LHCN-M2 (cell line): ENCODE measurements at regions not wholly inside any gene's neighbourhood (a gene's known extent, or its start where the extent isn't known, plus 50 kb on each side); places are given as distances from the start of the nearest gene placed in this dataset.
"Not testable (repeated sequence)": the region's sequence is repeated elsewhere in the genome, so short reads cannot be mapped to it uniquely, and the experiment has no call there.

Source experiments
- DNase-seq: peaks from one replicate; pipeline ENCODE4 v3.0.0-alpha.2; 2012; ENCODE audit warnings: low read depth

DNA sequence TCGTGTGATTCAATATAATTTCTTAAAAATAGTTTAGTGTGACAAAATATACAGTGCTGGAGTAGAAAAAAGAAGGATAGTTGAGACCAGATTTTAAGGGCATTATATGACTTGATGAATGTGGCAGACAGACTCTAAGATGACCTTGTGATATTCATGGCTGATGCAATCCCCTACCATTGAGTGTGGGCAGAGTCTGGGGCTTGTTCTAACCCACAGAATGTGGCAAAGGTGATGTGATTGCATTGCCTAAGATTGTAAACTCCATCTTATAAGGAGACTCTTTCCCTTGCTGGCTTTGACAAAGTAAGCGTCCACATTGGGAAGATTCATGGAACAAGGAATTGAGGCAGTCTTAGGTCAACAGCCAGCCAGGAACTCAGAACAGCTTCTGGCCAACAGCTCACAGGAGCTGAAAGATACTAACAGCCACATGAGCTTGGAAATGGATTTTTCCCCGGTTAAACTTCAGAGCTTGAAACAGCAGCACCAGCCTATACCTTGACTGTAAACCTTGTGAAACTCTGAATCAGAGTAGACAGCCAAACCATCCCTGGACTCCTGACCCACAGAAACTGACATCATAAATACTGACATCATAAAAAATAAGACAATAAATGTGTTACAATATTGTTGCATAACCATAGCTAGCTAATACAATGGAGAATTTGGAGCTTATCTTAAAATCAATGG, 864.5 kb downstream of the TTLL7 start:
- not testable (repeated sequence) for DNase-seq

DNA sequence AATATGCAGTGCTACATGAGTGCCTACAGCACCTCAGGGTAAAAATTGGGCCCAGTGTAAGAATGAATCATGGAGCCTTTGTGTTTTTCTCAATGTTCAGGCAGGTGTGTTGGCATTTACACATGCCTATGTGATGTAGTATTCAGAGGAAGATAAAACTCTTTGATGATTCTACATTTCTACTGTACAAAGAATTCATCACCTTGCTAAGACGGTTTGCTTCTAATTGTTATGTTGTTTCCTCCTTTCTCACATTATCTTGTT, 867.3 kb downstream of the TTLL7 start:
- DNase-seq = no peak

DNA sequence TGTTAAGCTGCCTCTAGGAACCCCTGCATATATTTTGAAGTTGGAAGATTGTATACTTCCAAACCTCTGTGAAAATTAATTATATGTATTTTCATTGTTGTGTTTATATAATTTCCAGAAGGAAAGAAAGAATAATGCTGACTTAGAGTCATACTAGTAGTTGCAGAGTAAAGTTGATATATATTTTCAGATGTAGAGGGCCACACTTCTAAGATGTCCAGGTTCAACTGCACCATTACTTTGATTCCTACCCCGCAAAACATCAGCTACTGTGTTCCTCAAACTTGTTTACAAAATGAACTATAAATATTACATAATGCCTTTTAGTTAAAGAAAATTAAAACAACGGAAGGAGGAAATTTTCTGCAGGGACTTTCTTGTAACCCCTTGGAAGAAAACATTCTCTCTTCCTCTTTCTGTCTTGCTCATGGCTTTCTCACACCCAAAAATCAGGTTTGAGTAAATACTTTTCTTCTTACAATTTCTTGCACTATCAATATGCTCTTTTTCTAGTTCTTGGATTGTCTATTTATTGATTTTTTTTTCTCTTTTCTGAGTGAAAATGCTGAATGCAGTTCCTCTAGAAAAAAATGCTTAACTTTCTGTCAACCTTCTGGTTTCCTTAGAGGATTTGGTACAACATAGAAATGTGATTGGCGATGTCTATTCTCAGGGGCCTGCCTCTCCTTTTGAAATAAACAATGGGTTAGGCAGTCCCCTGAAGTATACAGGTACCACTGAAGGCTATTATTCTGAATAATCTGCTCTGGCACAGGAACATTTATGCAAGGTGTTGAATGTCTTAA, 867.8 kb downstream of the TTLL7 start:
- DNase-seq = no peak

- no peak for DNase-seq
Measured at GRCh38 chr1:83129107-83129506, 869.8 kb downstream of the TTLL7 start.

- no peak for DNase-seq
Measured at GRCh38 chr1:83125456-83125855, 873.5 kb downstream of the TTLL7 start.

DNA sequence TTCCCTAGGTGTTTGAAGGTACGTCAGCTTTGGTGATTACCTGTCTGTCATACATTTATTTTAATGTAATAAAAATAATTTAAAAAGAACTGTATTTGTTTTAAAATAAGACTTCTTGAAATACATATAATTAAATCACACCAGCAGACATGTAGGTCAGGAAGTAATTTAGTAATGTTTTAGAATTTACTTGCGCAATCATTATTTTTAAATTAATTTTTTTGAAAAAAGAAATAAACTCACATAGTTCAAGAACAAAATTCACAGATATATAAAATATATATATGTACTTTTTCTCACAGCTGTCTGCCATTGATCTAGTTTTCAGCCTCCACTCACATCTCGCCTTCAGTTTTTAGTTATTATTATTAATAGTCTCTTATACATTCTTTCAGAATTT, 875.9 kb downstream of the TTLL7 start:
- DNase-seq = no peak

- DNase-seq = no peak
Measured at GRCh38 chr1:83118472-83118871, 880.5 kb downstream of the TTLL7 start.

DNA sequence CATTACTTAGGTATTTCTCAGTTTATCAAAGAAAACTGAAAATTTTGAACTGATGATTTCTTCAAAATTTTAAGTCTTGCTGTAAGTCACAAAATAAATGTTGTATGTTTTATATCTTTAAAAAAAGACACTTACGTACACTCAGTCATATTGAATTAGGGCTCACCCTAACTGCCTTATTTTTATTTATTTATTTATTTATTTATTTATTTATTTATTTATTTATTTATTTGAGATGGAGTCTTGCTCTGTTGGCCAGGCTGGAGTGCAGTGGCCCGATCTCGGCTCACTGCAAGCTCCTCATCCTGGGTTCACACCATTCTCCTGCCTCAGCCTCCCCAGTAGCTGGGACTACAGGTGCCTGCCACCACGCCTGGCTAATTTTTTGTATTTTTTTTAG, 881.9 kb downstream of the TTLL7 start:
- DNase-seq = not testable (repeated sequence)

GRCh38 chr1:83115785-83116184, 883.1 kb downstream of the TTLL7 start:
- DNase-seq = no peak

GRCh38 chr1:83114136-83114834, 884.6 kb downstream of the TTLL7 start:
- DNase-seq = no peak

GRCh38 chr1:83113652-83114051, 885.3 kb downstream of the TTLL7 start:
- no peak for DNase-seq

- DNase-seq = no peak
Measured at GRCh38 chr1:83112248-83112885, 886.6 kb downstream of the TTLL7 start.

DNA sequence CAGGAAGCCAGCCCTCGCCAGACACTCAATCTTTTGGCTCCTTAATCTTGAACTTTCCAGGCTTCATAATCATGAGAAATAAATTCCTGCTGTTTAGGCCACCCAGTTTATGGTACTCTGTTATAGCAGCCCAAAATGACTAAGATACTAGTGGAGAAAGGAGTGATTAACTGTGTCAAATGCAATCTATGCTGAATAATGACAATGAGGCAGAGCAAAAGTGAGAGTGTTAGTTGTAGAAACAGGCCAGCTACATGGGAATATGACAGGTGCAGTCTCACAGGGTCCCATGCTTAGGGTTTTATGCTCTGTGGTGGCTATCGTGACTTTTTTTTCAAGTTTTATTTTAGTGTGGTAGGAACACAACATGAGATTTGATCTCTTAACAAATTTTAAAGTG, 888.8 kb downstream of the TTLL7 start:
- DNase-seq = no peak

DNA sequence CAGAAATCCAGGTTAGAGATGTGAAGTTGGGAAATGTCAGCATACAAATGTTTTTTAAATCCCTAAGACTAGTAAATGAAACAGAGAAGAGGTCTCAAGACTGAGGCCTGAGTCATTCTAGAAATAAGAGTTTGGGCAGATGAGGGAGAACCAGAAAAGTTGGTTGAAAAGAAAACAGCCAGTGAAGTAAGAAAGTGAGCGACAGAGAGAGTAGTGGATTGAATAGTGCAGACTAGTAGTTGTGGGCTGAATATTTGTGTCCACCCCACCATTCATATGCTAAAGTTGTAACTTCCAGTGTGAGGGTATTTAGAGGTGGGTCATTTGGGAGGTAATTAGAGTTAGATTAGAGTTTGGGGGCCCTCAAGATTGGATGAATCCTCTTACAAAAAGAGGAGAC, 889.2 kb downstream of the TTLL7 start:
- no peak for DNase-seq

GRCh38 chr1:83104558-83104957, 894.4 kb downstream of the TTLL7 start:
- no peak for DNase-seq

GRCh38 chr1:83103341-83103740, 895.6 kb downstream of the TTLL7 start:
- peak; percentile 8 for DNase-seq

DNA sequence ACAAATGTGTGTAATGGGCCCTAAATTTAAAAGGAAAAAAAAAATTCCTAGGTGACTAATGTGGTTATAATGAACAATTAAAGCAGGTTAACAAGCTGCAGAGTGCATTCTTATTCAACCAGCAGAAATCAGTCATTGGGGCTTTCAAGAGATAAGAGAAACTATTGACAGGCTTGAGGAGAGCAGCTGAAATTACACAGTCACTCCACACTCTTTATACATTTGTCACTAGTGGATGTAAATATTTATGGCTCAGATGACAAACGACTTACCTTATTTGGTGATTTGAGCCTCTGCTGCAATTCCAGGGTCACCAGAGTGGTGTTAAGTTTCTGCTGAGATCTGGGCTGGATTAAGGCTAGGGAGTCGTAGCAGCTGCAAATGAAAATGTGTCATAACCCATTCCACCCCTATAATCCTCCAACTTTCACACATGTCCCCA, 896.3 kb downstream of the TTLL7 start:
- peak; percentile 62 for DNase-seq

- DNase-seq = no peak
Measured at GRCh38 chr1:83101406-83101805, 897.5 kb downstream of the TTLL7 start.

DNA sequence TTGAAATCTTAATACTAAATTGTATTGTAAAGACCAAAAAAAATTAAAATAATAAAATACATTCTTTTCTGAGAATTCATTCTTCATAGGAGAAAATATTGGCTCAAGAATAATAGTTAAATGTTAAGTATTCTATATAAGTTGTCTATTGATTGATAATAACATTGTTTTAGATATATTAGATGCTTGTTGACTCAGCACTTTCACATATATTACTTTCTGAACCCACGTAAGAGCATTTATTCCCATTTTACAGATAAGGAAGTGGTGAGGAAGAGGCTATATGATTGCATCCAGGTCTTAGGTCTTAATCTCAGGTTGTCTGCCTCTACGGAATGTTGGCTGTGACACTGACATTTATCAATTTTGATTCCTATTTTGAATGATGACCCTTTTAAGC, 898.8 kb downstream of the TTLL7 start:
- DNase-seq = no peak

DNA sequence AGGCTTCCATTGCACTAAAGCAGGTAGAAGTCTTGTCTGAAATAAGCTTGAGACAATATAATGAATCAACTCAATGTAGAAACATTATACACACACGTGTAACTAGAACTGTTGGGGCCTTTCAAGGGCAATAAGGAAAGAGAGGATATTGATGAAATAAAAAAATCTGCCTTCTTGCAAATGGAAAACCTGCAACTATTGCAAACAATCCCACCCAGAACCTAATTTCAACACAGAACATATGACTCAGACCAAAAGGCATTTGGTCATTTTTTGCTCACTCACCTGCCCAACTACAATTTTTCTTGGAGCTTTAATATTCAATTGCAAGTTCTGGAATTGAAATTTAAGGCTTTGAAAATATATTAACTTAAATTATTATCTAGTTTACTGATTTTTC, 900.1 kb downstream of the TTLL7 start:
- DNase-seq = no peak

DNA sequence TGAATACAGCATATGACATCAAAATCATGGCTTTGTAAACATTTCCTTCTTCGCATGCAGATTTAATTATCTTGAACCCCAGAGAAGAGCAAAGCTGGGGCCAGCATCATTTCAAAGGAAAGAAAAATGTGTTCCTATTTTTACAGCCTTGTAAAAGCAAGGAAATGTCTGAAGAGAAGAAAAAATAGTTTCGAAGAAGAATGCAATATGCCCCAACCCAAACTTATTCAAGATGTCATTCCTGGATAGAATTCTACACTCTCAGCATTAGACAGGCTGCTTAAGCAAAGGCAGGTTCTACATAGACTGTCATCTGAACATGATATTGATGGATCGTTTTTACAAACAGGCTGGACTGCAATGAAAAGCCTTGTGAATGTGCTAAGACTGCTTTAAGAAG, 900.8 kb downstream of the TTLL7 start:
- no peak for DNase-seq

DNA sequence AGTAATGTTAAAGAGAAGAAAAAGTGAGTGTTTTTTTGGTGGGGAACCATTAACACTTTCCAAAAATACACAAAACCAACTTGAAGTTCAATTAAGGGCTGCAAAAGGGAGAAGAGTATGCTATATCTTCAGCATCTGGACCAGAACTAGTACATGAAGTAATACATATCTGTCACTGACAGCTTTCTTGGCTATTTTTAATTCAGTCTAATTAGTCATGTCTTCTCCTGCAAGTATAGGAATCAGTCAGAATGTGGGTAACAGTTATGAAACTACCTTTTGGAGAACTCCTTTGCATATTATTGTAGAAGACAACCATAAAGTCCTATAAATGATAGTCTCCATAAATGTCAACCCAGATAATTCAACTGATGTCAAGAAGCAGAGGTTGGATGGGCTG, 901.2 kb downstream of the TTLL7 start:
- no peak for DNase-seq
